ENCODE measurements at regions not wholly inside any gene's neighbourhood (a gene's known extent, or its start where the extent isn't known, plus 50 kb on each side); places are given as distances from the start of the nearest gene placed in this dataset.
A peak's percentile ranks its signal among the peaks of the same experiment; 100 is the strongest.

DNA sequence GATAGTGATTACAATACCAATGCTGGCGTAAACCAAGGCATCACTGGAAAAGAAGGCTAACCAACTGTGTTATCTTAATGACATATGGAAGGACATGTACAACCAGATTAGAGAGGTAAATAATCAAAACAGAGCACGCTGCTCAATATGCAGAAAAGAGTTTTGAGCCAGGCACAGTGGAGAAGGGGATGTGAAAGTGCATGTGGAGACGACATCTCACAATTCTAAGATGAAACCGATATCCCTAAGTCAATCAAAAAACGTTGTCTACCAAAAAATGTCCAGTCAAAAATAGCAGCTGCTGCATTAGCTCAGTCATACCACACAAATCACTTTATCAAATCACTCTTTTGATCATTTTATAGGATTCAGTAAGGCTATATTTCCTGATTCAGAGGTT, 116.3 kb upstream of the OLIG2 start:
- H3K27me3 Mint-ChIP-seq, result no peaks in the 10 kb centered on the region
- ATAC-seq, result no peak
- POLR2A ChIA-PET, result no interaction called here
- intact Hi-C loops (cut with micrococcal nuclease), result no loop called here
- no peaks in the 10 kb centered on the region for H3K9me3 Mint-ChIP-seq
- no peak overlapping the region for H3K4me3 Mint-ChIP-seq
- no peaks in the 10 kb centered on the region for H3K36me3 Mint-ChIP-seq (ENCODE audit: low read depth)
- peaks cover 9% of the 10 kb centered on the region for H3K4me1 Mint-ChIP-seq (ENCODE audit: low read depth)
- H3K27ac Mint-ChIP-seq, result no peak overlapping the region
- CTCF ChIA-PET, result interaction anchor here (0.7 to 4.2 kb wide), 3 partner anchors 9 to 31 kb away, joined by 3 to 17 read pairs (median 3); no protein-coding TSS in a partner anchor
- TF ChIP-seq, protein P1, sequence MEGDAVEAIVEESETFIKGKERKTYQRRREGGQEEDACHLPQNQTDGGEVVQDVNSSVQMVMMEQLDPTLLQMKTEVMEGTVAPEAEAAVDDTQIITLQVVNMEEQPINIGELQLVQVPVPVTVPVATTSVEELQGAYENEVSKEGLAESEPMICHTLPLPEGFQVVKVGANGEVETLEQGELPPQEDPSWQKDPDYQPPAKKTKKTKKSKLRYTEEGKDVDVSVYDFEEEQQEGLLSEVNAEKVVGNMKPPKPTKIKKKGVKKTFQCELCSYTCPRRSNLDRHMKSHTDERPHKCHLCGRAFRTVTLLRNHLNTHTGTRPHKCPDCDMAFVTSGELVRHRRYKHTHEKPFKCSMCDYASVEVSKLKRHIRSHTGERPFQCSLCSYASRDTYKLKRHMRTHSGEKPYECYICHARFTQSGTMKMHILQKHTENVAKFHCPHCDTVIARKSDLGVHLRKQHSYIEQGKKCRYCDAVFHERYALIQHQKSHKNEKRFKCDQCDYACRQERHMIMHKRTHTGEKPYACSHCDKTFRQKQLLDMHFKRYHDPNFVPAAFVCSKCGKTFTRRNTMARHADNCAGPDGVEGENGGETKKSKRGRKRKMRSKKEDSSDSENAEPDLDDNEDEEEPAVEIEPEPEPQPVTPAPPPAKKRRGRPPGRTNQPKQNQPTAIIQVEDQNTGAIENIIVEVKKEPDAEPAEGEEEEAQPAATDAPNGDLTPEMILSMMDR (IDR thresholded peaks at IDR 0.05), result no peak
- no peak for DNase-seq

DNA sequence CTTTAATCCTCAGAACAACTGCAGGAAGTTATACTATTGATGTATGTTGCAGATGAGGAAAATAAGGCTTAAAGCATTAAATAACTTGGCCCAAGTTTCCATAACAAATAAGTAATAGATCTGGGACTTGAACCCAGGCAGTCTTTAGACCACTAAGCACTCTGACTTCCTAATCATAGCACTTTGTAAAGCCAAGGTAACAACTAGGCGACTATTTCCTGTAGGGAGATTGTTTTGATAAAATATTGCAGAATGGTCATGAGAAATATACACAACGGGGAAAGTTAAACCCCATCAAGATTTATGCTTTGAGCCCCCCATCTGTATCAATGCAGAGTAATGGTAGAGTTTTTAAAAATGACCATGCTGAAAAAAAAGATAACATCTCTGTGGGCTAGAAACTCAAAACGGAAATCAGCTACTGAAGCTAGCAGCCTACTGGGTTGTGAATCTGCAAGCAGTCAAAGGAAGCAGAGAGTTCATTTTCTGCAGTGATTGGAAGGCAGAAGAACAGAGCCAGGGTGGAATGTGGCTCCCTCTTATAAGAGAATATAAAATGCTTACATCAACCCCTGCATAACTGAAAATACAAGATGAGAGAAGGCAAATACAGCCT, 111.2 kb upstream of the OLIG2 start:
- intact Hi-C loops (cut with micrococcal nuclease), result no loop called here
- H3K4me3 Mint-ChIP-seq, result no peak overlapping the region
- no peaks in the 10 kb centered on the region for H3K36me3 Mint-ChIP-seq (ENCODE audit: low read depth)
- TF ChIP-seq, protein P1 (IDR thresholded peaks at IDR 0.05), result no peak
- peaks cover 30% of the 10 kb centered on the region for H3K4me1 Mint-ChIP-seq (ENCODE audit: low read depth)
- CTCF ChIA-PET, result no interaction called here
- no peaks in the 10 kb centered on the region for H3K27me3 Mint-ChIP-seq
- POLR2A ChIA-PET, result no interaction called here
- H3K9me3 Mint-ChIP-seq, result no peaks in the 10 kb centered on the region
- peak overlapping the region; percentile 7 for H3K27ac Mint-ChIP-seq
- ATAC-seq (peak; percentile 81), DNase-seq (no peak)

DNA sequence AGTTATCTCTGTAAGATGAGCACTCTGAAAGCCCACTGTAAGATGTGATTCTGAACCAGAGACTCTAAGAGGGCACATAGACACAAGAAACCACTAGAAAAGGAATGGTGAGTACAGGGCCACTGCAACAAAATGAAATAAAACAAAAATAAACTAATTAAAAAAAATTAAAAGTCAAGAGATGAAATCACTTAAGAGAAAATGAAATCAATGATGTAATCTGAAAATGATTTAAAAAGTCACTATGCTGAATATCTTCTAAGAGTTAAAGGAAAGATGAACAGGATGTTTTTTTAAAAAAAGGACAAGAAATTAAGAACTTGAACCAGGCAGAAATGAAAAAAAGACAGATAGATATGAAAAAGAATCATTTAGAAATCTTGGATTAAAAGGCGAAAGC, 110.6 kb upstream of the OLIG2 start:
- no peak for DNase-seq
- intact Hi-C loops (cut with micrococcal nuclease), result no loop called here
- TF ChIP-seq, protein P1 (IDR thresholded peaks at IDR 0.05), result no peak
- H3K4me1 Mint-ChIP-seq (ENCODE audit: low read depth), result peaks cover 30% of the 10 kb centered on the region
- CTCF ChIA-PET, result interaction anchor here (2.4 kb wide), 1 partner anchor 281 kb away, joined by 6 read pairs; no protein-coding TSS in a partner anchor
- no peaks in the 10 kb centered on the region for H3K36me3 Mint-ChIP-seq (ENCODE audit: low read depth)
- H3K4me3 Mint-ChIP-seq, result no peak overlapping the region
- no peaks in the 10 kb centered on the region for H3K9me3 Mint-ChIP-seq
- no peaks in the 10 kb centered on the region for H3K27me3 Mint-ChIP-seq
- POLR2A ChIA-PET, result no interaction called here
- H3K27ac Mint-ChIP-seq, result no peak overlapping the region
- ATAC-seq, result no peak

DNA sequence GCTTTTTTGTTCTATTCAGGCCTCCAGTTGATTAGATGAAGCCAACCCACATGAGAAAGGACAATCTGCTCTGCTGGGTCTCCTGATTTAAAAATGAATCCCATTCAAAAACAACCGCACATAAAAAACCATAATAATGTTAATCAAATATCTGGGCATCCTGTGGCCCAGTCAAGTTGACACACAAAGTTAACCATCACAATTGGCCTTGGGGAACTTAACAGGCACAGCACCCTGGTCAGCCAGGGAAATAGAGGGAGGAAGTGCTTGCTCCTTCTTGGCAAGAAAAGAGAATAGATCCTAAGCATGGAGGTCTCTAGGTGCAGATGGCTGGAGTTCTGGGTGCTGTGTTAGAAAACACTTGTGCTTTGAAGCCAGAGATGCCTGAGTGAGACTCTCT, 109.6 kb upstream of the OLIG2 start:
- TF ChIP-seq, protein P1 (IDR thresholded peaks at IDR 0.05), result no peak
- DNase-seq (no peak), ATAC-seq (no peak)
- Mint-ChIP-seq H3K4me3 (no peak overlapping the region), H3K9me3 (no peaks in the 10 kb centered on the region), H3K36me3 (ENCODE audit: low read depth) (no peaks in the 10 kb centered on the region), H3K27ac (no peak overlapping the region), H3K4me1 (ENCODE audit: low read depth) (peaks cover 30% of the 10 kb centered on the region), H3K27me3 (no peaks in the 10 kb centered on the region)
- ChIA-PET POLR2A (no interaction called here), CTCF (interaction anchor here (1.0 to 4.2 kb wide), 6 partner anchors 16 to 282 kb away, joined by 3 to 17 read pairs (median 4); no protein-coding TSS in a partner anchor)
- intact Hi-C loops (cut with micrococcal nuclease), result no loop called here

- no peaks in the 10 kb centered on the region for H3K9me3 Mint-ChIP-seq
- no peak overlapping the region for H3K27ac Mint-ChIP-seq
- peaks cover 30% of the 10 kb centered on the region for H3K4me1 Mint-ChIP-seq (ENCODE audit: low read depth)
- TF ChIP-seq, protein P1 (IDR thresholded peaks at IDR 0.05), result peak; percentile 47
- POLR2A ChIA-PET, result interaction anchor here (1.4 kb wide), 1 partner anchor 13 kb away, joined by 3 read pairs; no protein-coding TSS in a partner anchor
- ATAC-seq (peak; percentile 37), DNase-seq (peak; percentile 14)
- CTCF ChIA-PET, result interaction anchor here (1.0 to 4.2 kb wide), 7 partner anchors 10 to 282 kb away, joined by 3 to 17 read pairs (median 3); no protein-coding TSS in a partner anchor
- no peaks in the 10 kb centered on the region for H3K36me3 Mint-ChIP-seq (ENCODE audit: low read depth)
- intact Hi-C loops (cut with micrococcal nuclease), result no loop called here
- no peak overlapping the region for H3K4me3 Mint-ChIP-seq
- no peaks in the 10 kb centered on the region for H3K27me3 Mint-ChIP-seq
These were observed 109.1 kb upstream of the OLIG2 start for GRCh38 chr21:32916522-32917099.
